PC-3 (cell line): ENCODE measurements at regions not wholly inside any gene's neighbourhood (a gene's known extent, or its start where the extent isn't known, plus 50 kb on each side); places are given as distances from the start of the nearest gene placed in this dataset.
"Not testable (repeated sequence)": the region's sequence is repeated elsewhere in the genome, so short reads cannot be mapped to it uniquely, and the experiment has no call there.

Experiments
- ATAC-seq: fragments of 200-7000 bp; cut with Tn5 transposase; 2 replicates; pipeline ENCODE4 v1.9.1; 2020; ENCODE audit warnings: mild to moderate bottlenecking, moderate library complexity
- BruUV-seq: library from RNA; stranded (reverse); fragments of 400-500 nt; replicated peaks from 2 replicates; lab custom pipeline; 2021; lab: Mats Ljungman, UMichigan
- CTCF ChIA-PET: fragments of 300-600 bp; sonication (Branson Sonifier 250); formaldehyde crosslinking; loops from one replicate; lab custom pipeline; 2022; ENCODE audit warnings: antibody characterized with exemption; lab: Charles Lee
- POLR2A ChIA-PET: fragments of 300-600 bp; sonication (Branson Sonifier 250); formaldehyde crosslinking; loops from one replicate; lab custom pipeline; 2022; ENCODE audit warnings: antibody characterized with exemption; ENCODE audit not compliant: unreplicated experiment; lab: Charles Lee
- DNase-seq: peaks from one replicate; pipeline ENCODE4 v3.0.0-alpha.2; 2015
- H2AFZ ChIP-seq: fragments of 300-600 bp; sonication (generic); 2 replicates; pipeline ENCODE4 v1.6.0; 2016; ENCODE audit warnings: antibody characterized with exemption, low read length
- H3F3A ChIP-seq: fragments of 300-600 bp; sonication (generic); one replicate; pipeline ENCODE4 v1.6.0; 2017; ENCODE audit warnings: antibody characterized with exemption, low read length, control low read depth, mild to moderate bottlenecking; ENCODE audit not compliant: unreplicated experiment
- H3K27ac ChIP-seq: fragments of 300-600 bp; sonication (generic); 2 replicates; pipeline ENCODE4 v1.5.1; 2016; ENCODE audit warnings: mild to moderate bottlenecking, low read length
- H3K27me3 ChIP-seq: fragments of 300-600 bp; sonication (generic); 2 replicates; pipeline ENCODE4 v1.6.1; 2016; ENCODE audit warnings: low read length, mixed read lengths
- H3K36me3 ChIP-seq: fragments of 300-600 bp; sonication (generic); 2 replicates; pipeline ENCODE4 v1.6.1; 2016; ENCODE audit warnings: low read depth, mixed run types, low read length, mixed read lengths
- H3K4me1 ChIP-seq: fragments of 300-600 bp; sonication (generic); 2 replicates; pipeline ENCODE4 v1.5.1; 2016; ENCODE audit warnings: low read length; ENCODE audit not compliant: insufficient read depth
- H3K4me2 ChIP-seq: fragments of 300-600 bp; sonication (generic); 2 replicates; pipeline ENCODE4 v1.6.0; 2016; ENCODE audit warnings: low read length
- H3K4me3 ChIP-seq: fragments of 300-600 bp; sonication (generic); 2 replicates; pipeline ENCODE4 v1.5.1; 2016; ENCODE audit warnings: mild to moderate bottlenecking, low read length, mixed read lengths
- H3K79me2 ChIP-seq: fragments of 300-600 bp; sonication (generic); 2 replicates; pipeline ENCODE4 v1.6.1; 2017; ENCODE audit warnings: low read length, mixed read lengths
- H3K9ac ChIP-seq: fragments of 300-600 bp; sonication (generic); 2 replicates; pipeline ENCODE4 v1.6.0; 2016; ENCODE audit warnings: mild to moderate bottlenecking, low read length
- H3K9me2 ChIP-seq: fragments of 300-600 bp; sonication (generic); replicated peaks from 2 replicates; pipeline ENCODE4 v1.6.1; 2016; ENCODE audit warnings: mixed run types, low read length, mixed read lengths
- H3K9me3 ChIP-seq: fragments of 300-600 bp; sonication (generic); 2 replicates; pipeline ENCODE4 v1.6.1; 2016; ENCODE audit warnings: low read length, mixed read lengths
- H4K20me1 ChIP-seq: fragments of 300-600 bp; sonication (generic); 2 replicates; pipeline ENCODE4 v1.6.1; 2016; ENCODE audit warnings: low read length, mixed read lengths
- EZH2 ChIP-seq: fragments of 300-600 bp; sonication (generic); IDR thresholded peaks from one replicate; pipeline ENCODE4 v1.6.1; 2017; ENCODE audit warnings: antibody characterized with exemption, mild to moderate bottlenecking, low read length; ENCODE audit not compliant: unreplicated experiment
- EZH2phosphoT487 ChIP-seq: fragments of 300-600 bp; sonication (generic); IDR thresholded peaks from 2 replicates; pipeline ENCODE4 v1.6.1; 2018; ENCODE audit warnings: mild to moderate bottlenecking, antibody characterized with exemption, low read length, borderline replicate concordance
- intact Hi-C: fragments of 100-400 bp; cut with micrococcal nuclease; formaldehyde crosslinking; loops from 2 replicates; pipeline ENCODE4 v1.9.0; 2023
- TF ChIP-seq, protein P1 (sequence below): fragments of 300-600 bp; sonication (generic); conservative IDR thresholded peaks from 2 replicates; pipeline ENCODE4 v1.5.1; 2017; ENCODE audit warnings: antibody characterized with exemption, low read depth, mild to moderate bottlenecking, low read length

DNA sequence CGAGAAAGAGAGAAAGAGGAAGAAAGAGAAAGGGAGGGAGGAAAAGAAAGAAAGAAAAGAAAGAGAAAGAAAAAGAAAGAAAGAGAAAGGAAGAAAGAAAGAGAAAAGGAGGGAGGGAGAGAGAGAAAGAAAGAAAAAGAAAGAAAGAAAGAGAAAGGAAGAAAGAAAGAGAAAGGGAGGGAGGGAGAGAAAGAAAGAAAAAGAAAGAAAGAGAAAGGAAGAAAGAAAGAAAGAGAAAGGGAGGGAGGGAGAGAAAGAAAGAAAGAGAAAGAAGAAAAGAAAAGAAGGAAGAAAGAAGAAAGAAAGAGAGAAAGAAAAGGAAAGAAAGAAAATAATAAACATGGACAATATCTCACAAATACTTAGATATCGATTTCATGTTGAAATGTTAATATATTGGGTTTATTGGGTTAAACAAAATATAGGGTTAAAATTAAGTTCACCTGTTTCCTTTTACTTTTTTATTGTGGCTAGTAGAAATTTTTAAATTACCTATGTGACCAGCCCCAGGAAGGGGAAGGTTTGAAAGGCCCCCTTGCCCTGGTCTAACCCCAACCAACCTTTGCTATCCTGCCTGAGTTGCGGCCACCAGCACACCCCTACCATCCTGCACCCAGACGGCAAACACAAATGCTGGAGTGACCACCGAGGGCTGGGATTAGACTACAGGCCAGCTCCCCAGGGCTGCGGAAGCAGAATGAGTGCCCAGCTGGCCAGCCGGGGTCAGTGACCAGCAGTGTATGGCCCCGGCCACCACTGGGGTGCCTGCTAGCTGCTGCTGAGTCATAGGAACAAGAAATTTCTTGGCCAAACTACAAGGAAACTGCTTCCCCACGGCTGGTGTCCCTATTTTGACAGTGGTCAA is 81.0 kb upstream of the FGF3 start:
- ATAC-seq: peak; percentile 64
- H3K79me2 ChIP-seq: no peaks in the 10 kb centered on the region
- no peaks in the 10 kb centered on the region for H3F3A ChIP-seq
- ChIA-PET POLR2A (no interaction called here), CTCF (no interaction called here)
- H4K20me1 ChIP-seq: no peaks in the 10 kb centered on the region
- no peak for TF ChIP-seq EZH2phosphoT487
- TF ChIP-seq, protein P1, sequence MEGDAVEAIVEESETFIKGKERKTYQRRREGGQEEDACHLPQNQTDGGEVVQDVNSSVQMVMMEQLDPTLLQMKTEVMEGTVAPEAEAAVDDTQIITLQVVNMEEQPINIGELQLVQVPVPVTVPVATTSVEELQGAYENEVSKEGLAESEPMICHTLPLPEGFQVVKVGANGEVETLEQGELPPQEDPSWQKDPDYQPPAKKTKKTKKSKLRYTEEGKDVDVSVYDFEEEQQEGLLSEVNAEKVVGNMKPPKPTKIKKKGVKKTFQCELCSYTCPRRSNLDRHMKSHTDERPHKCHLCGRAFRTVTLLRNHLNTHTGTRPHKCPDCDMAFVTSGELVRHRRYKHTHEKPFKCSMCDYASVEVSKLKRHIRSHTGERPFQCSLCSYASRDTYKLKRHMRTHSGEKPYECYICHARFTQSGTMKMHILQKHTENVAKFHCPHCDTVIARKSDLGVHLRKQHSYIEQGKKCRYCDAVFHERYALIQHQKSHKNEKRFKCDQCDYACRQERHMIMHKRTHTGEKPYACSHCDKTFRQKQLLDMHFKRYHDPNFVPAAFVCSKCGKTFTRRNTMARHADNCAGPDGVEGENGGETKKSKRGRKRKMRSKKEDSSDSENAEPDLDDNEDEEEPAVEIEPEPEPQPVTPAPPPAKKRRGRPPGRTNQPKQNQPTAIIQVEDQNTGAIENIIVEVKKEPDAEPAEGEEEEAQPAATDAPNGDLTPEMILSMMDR: no peak
- no peak for TF ChIP-seq EZH2
- no TSS peak for BruUV-seq
- H3K4me3 ChIP-seq: no peak overlapping the region
- H3K27me3 ChIP-seq: no peaks in the 10 kb centered on the region
- peak; percentile 14 for DNase-seq
- no peak overlapping the region for H2AFZ ChIP-seq
- H3K36me3 ChIP-seq: no peaks in the 10 kb centered on the region
- no peak overlapping the region for H3K4me2 ChIP-seq
- no peak overlapping the region for H3K27ac ChIP-seq
- H3K9ac ChIP-seq: no peak overlapping the region
- intact Hi-C loops: no loop called here
- no peaks in the 10 kb centered on the region for H3K9me3 ChIP-seq
- peaks cover 6% of the 10 kb centered on the region; the same call in 1 of the 2 replicates for H3K4me1 ChIP-seq
- H3K9me2 ChIP-seq: no peaks in the 10 kb centered on the region

GRCh38 chr11:69900822-69901302 is 81.6 kb upstream of the FGF3 start:
- H3K4me2 ChIP-seq, ATAC-seq, BruUV-seq, H3K9ac ChIP-seq, H3F3A ChIP-seq, H2AFZ ChIP-seq, H3K4me1 ChIP-seq, H3K79me2 ChIP-seq, H3K9me3 ChIP-seq, DNase-seq, H3K36me3 ChIP-seq, POLR2A ChIA-PET, H3K27ac ChIP-seq, H3K27me3 ChIP-seq, H3K9me2 ChIP-seq, H4K20me1 ChIP-seq, intact Hi-C loops, H3K4me3 ChIP-seq: not testable (repeated sequence)
- CTCF ChIA-PET: interaction anchor here (0.6 to 0.7 kb wide), 2 partner anchors 12 to 189 kb away, joined by 3 read pairs; no protein-coding TSS in a partner anchor

DNA sequence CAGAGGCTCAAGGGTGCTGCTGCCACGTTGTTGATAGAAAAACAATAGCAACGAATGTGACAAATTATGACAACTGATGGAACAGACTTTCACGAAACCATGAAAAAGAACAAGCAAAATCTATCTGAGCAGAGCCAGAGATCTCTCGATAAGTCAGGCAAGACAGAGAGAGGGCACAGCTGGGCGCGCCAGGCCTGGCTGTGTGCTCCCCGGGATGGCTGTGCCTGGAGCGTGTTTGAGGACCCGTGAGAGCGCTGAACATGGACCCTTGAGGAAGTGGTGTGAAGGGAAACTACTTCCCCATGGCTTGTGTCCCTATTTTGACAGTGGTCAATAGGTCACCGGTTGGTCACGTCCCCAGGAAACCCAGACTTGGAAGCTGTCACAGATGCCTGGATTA is 83.1 kb upstream of the FGF3 start:
- Histone ChIP-seq H4K20me1 (no peaks in the 10 kb centered on the region), H3K27ac (no peak overlapping the region), H3K9ac (no peak overlapping the region), H3K4me3 (no peak overlapping the region), H3K36me3 (no peaks in the 10 kb centered on the region), H3K27me3 (no peaks in the 10 kb centered on the region), H3K9me2 (no peaks in the 10 kb centered on the region), H3F3A (no peaks in the 10 kb centered on the region), H3K9me3 (no peaks in the 10 kb centered on the region), H3K79me2 (no peaks in the 10 kb centered on the region), H3K4me1 (peaks cover 20% of the 10 kb centered on the region), H3K4me2 (no peak overlapping the region), H2AFZ (no peak overlapping the region)
- intact Hi-C loops: no loop called here
- no TSS peak for BruUV-seq
- ChIA-PET CTCF (no interaction called here), POLR2A (no interaction called here)
- ATAC-seq (no peak), DNase-seq (no peak)
- TF ChIP-seq EZH2: no peak
- TF ChIP-seq EZH2phosphoT487: no peak
- TF ChIP-seq, protein P1: no peak
